NCI-H187 treated with DMSO at 0.1 percent for 48 hours (cell line): ENCODE measurements at regions not wholly inside any gene's neighbourhood (a gene's known extent, or its start where the extent isn't known, plus 50 kb on each side); places are given as distances from the start of the nearest gene placed in this dataset.
"Not testable (repeated sequence)": the region's sequence is repeated elsewhere in the genome, so short reads cannot be mapped to it uniquely, and the experiment has no call there.

ENCODE experiments used
- DNase-seq: peaks from one replicate; lab custom pipeline; 2025; lab: John Stamatoyannopoulos, UW

- no peak for DNase-seq
Measured at GRCh38 chr9:12416716-12417115, 276.5 kb upstream of the TYRP1 start.

- DNase-seq = no peak
Measured at GRCh38 chr9:12424243-12424642, 268.9 kb upstream of the TYRP1 start.

GRCh38 chr9:12425878-12426864, 267.0 kb upstream of the TYRP1 start:
- DNase-seq = no peak

GRCh38 chr9:12439267-12439666, 253.9 kb upstream of the TYRP1 start:
- no peak for DNase-seq

- DNase-seq = not testable (repeated sequence)
Measured at GRCh38 chr9:12441080-12441479, 252.1 kb upstream of the TYRP1 start.

GRCh38 chr9:12441506-12441905, 251.7 kb upstream of the TYRP1 start:
- DNase-seq = no peak

- DNase-seq = no peak
Measured at GRCh38 chr9:12448246-12448645, 244.9 kb upstream of the TYRP1 start.

- no peak for DNase-seq
Measured at GRCh38 chr9:12457237-12457636, 235.9 kb upstream of the TYRP1 start.

GRCh38 chr9:12461763-12462460, 231.3 kb upstream of the TYRP1 start:
- DNase-seq = no peak

GRCh38 chr9:12462861-12463260, 230.3 kb upstream of the TYRP1 start:
- no peak for DNase-seq

GRCh38 chr9:12463641-12464040, 229.5 kb upstream of the TYRP1 start:
- no peak for DNase-seq

GRCh38 chr9:12464400-12464799, 228.8 kb upstream of the TYRP1 start:
- DNase-seq = no peak

- DNase-seq = no peak
Measured at GRCh38 chr9:12464910-12465512, 228.2 kb upstream of the TYRP1 start.

- DNase-seq = no peak
Measured at GRCh38 chr9:12469084-12469483, 224.1 kb upstream of the TYRP1 start.

GRCh38 chr9:12494411-12494810, 198.8 kb upstream of the TYRP1 start:
- DNase-seq = no peak

GRCh38 chr9:12497790-12498189, 195.4 kb upstream of the TYRP1 start:
- DNase-seq = no peak

GRCh38 chr9:12502520-12502919, 190.7 kb upstream of the TYRP1 start:
- DNase-seq = no peak

- DNase-seq = no peak
Measured at GRCh38 chr9:12503606-12504122, 189.5 kb upstream of the TYRP1 start.

- no peak for DNase-seq
Measured at GRCh38 chr9:12510551-12510950, 182.6 kb upstream of the TYRP1 start.

GRCh38 chr9:12511726-12512125, 181.5 kb upstream of the TYRP1 start:
- DNase-seq = no peak

GRCh38 chr9:12516031-12516430, 177.2 kb upstream of the TYRP1 start:
- no peak for DNase-seq

- no peak for DNase-seq
Measured at GRCh38 chr9:12516573-12516972, 176.6 kb upstream of the TYRP1 start.
